DND-41 (cell line): ENCODE measurements at regions not wholly inside any gene's neighbourhood (a gene's known extent, or its start where the extent isn't known, plus 50 kb on each side); places are given as distances from the start of the nearest gene placed in this dataset.

Experiments used
- CTCF ChIP-seq: IDR thresholded peaks from 2 replicates; pipeline ENCODE4 v1.5.1; 2012; ENCODE audit warnings: borderline replicate concordance, low read length, moderate library complexity, mild to moderate bottlenecking; ENCODE audit not compliant: poor library complexity, severe bottlenecking; ENCODE audit errors: extremely low read depth
- EZH2 ChIP-seq: IDR thresholded peaks from 3 replicates; pipeline ENCODE4 v1.6.1; 2012; ENCODE audit warnings: borderline replicate concordance, low read depth, mild to moderate bottlenecking, moderate library complexity, low read length, inconsistent platforms; ENCODE audit not compliant: severe bottlenecking

GRCh38 chr6:84348801-84349200, 121.4 kb upstream of the CEP162 start:
- TF ChIP-seq CTCF (no peak), EZH2 (no peak)
